Activated CD4-positive, alpha-beta T cell treated with anti-CD3 and anti-CD28 coated beads for 24 hours (primary cell): ENCODE measurements at regions not wholly inside any gene's neighbourhood (a gene's known extent, or its start where the extent isn't known, plus 50 kb on each side); places are given as distances from the start of the nearest gene placed in this dataset.
"Not testable (repeated sequence)": the region's sequence is repeated elsewhere in the genome, so short reads cannot be mapped to it uniquely, and the experiment has no call there.

Source experiments
- DNase-seq, 2 donors: peaks; one replicate each; pipeline ENCODE4 v3.0.0-alpha.2; 2020; ENCODE audit warnings: low read depth in 2 of 2

- no peak for DNase-seq
Observed at GRCh38 chr2:234802071-234802844, 149.6 kb upstream of the SH3BP4 start.

DNA sequence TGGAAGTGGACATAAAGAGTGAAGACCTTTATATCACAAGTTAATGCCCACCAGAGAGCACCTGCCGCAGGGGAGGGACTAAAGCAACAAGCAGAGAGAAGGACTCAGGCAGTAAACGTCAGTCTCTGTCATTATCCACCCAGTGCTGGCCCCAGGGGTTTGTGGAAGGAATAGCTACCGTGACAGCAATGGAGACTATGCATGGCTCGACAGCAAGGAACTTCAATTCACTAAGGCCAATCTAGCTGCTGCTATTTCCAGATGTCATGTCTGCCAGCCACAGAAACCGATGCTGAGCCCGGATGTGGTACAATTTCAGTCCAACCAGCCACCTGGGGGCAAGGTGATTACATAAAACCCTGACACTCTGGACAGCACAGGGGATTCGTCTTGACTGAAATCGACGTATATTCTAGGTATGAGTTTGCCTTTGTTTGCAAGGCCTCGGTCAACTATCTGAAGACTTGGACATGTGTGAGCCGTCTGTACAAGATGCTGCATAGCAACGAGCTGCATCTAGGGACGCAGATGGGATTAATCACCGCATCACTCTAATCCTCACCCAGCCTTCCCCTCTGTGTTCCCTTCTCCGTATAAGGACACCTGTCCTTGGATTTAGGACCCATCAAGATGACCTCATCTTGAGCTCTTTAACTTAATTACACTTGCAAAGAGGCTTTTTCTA, 154.1 kb upstream of the SH3BP4 start:
- no peak for DNase-seq

GRCh38 chr2:234796045-234796591, 155.7 kb upstream of the SH3BP4 start:
- DNase-seq: no peak

DNA sequence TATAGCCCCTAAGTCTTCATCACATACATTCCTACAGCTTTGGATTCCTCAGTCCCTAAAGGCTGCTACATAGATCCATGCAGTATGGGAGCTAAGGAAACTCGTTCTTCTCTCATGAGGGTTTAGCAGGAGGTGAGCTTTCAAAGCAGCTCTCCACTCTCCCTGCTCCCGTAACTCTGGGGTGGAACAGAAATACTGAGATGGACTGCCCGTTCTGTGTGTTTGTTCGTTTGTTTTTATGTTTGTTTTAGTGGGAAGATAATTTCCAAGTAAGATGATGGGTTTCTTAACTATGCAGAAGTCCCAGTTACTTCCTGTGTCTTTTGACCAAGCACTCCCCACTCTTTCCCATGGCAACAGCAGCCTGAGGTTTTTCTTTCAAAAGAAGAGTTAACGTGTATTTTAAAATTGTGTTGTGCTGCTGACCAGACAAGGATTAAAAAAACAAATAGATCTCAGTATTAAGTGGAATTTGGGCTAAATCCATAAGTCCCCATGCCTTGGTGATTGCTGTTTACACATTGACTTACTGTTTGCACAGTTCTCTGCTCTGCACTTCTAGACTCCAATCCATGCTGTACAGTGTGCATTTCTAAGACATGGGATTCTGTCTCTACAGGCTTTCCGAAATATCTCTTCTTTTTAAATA, 156.4 kb upstream of the SH3BP4 start:
- DNase-seq: no peak

DNA sequence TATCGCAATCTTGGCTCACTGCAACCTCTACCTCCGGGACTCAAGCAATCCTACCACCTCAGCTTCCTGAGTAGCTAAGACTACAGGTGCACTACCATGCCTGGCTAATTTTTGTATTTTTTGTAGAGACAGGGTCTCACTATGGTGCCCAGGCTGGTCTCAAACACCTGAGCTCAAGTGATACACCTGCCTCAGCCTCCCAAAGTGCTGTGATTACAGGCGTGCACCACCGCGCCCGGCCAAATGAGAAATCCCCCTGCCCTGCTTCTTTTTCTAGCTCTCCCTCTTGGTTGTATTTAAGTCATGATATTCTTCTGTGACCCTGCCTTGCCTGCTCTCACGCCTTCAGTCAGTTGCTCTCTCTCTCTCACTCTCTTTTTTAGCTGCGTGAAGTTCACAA, 157.0 kb upstream of the SH3BP4 start:
- no peak for DNase-seq

DNA sequence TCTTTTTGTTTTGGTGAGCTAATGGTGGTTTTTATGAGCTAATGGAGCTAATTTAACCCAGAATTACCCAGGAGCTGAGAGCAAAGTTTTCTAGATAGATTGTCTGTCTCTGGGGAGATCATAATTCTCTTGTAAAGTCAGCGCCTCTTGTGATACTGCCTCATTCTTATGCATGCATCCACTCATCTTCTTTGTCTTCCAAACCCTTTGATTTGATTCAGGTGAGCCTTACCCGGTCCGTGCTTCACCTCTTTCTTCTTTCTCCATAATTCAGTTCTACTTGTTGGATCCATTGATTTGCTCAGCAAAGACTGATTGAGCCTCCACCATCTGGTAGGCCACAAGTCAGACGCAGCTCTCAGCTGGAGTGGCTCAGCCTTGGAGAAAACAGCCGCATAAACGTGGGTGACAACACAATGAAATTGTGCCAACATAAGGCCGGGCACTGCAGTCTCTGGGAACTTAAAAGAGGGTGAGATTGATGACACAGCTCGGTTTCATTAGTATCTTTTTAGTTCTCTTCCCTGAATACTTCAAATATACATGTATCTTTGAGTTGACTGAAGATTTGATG, 158.5 kb upstream of the SH3BP4 start:
- no peak for DNase-seq

DNA sequence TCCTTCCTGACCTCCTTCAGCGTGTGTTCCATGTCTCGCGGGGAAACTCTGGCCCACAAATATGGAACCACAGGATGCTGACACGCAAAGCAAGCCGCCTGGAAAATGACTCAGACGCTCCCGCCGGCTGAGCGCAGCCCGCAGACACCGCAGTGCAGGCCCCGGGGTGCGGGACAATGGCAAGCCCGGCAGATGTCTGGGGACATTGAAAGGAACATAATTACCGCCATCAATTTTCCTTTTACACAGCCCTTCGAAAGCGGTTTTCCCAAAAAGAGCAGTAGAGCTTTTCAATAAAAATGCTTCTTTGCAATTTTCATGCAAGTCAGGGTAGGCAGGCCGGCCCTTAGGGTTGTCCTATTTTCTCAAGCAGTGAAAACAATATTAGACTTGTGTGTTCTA, 159.2 kb upstream of the SH3BP4 start:
- no peak for DNase-seq

DNA sequence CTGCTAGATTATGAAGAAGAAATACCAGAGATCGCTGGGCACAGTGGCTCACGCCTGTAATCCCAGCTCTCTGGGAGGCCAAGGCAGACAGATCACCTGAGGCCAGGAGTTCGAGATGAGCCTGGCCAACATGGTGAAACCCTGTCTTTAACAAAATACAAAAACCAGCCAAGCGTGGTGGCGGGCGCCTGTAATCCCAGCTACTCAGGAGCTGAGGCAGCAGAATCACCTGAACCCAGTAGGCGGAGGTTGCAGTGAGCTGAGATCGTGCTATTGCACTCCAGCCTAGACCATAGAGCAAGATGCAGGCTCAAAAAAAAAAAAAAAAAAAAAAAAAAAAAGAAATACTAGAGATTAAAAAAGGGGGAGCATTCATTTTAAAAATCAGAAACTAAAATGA, 159.7 kb upstream of the SH3BP4 start:
- DNase-seq: not testable (repeated sequence)

DNA sequence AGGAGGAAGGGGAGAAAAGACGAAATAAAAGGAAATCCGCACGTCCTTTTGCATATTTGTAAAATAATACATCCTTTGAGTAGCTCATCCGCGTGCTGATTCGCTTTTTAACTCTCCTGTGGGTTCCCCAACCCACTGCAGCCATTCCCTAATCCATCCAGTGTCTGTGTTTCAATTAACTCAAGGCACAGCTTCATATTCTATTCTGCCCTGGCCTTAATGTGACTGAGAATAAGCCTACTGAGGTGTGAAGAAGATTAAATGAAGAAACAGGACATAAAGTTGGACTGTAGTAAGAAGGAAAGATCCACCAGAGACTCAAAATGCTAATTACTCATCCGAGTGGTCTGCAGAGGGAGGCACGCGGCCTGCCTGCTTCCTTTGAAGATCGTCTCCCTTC, 161.4 kb upstream of the SH3BP4 start:
- DNase-seq: no peak

GRCh38 chr2:234789556-234790325, 162.1 kb upstream of the SH3BP4 start:
- no peak for DNase-seq

- no peak for DNase-seq
Observed at GRCh38 chr2:234788841-234789240, 163.0 kb upstream of the SH3BP4 start.

DNA sequence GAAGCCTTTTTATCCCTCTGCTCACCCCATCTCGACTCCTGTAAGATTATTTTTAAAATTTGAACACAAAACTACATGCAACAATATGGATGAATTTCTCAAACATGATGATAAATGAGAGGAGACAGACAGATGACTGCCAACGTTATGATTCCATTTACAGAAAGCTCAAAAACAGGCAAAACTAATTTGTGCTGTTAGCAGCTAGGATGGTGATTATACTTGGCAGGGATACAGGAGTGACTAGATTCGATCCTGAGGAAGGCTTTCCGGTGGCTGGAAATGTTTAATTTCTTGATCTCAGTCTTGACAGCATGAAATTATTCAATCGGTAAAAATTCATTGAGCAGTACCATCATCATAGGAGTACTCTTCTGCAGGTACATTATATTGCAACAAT, 163.4 kb upstream of the SH3BP4 start:
- DNase-seq: no peak

DNA sequence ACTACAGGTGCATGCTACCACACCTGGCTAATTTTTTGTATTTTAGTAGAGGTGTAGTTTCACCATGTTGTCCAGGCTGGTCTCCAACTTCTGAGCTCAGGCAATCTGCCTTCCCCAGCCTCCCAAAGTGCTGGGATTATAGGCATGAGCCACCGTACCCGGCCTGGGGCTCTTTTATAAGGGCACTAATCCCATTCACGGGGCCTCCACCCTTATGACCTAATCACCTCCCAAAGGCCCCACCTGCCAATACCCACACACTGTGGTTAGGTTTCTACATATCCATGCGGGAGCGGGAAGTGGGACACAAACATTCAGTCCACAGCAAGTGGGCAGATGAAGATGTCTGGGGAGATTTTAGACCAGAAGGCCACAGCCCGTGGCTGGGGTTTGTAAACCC, 164.7 kb upstream of the SH3BP4 start:
- no peak for DNase-seq

DNA sequence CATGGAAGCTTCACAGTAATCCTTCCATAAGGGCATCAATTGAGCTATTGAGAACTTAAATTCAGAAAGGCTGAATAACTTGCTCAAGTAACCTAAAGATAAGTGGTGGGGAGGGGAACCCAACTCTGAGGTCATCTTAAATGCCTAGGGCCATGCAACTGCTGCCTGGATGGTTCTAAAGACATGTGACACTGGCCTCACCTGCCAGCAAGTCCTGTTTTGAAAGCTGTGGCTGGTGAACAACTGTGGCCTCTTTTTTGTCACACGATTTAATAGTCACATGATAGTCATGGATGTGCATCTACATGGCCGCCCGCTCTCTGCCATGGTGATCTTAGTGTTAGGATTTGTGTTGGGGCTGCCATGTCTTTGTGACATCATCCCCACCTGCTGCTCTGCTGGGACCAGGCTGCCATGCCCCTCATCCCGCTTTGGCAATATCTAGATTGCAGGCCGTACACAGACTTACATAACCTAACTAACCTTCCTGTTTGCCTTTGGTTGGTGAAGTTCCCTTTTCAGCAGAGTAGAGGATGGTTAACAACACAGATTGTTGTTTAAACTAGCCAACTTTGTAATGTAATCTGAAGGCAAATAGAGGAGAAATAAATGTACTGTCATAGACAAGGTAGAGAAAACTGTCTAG, 177.9 kb upstream of the SH3BP4 start:
- DNase-seq: no peak

GRCh38 chr2:234773129-234773528, 178.7 kb upstream of the SH3BP4 start:
- no peak for DNase-seq

DNA sequence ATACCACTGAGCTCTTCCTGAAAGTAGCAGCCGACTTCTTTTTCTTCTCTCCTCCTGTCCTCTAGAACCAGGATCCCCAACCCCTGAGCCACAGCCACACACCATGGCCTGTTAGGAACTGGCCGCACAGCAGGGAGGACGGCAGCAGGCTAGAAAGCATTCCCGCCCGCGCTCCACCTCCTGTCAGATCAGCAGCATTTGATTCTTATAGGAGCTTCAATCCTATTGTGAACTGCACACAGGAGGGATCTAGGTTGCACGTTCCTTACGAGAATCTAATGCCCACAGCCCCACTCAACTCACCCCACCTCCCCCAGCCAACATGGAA, 179.1 kb upstream of the SH3BP4 start:
- DNase-seq: no peak

- DNase-seq: no peak
Observed at GRCh38 chr2:234771980-234772732, 179.7 kb upstream of the SH3BP4 start.

GRCh38 chr2:234771176-234771575, 180.6 kb upstream of the SH3BP4 start:
- DNase-seq: no peak

- DNase-seq: no peak
Observed at GRCh38 chr2:234770715-234771141, 181.1 kb upstream of the SH3BP4 start.

DNA sequence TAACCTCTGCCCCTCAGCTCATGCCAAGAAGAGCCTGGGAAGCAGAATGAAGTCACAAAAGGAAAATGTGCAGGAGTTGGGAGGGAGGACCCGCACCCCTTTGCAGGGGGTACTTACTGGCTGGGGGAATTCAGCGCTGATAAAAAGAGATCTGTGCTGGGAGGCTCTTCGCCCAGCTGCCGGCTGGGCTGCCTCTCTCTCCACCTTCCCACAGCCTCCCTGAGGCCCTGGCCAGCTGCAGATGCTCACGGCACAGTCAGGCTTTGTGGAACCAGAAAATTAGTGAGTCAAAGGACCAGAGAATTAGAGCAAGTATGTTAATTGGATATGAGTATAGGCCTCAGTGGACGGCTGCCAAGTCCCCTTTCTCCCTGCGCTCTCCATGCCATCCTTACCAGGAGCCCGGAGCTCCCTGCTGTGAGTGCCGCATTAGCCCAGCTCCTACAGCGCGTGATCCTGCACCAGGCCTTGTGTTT, 181.7 kb upstream of the SH3BP4 start:
- no peak for DNase-seq
